ENCODE measurements at regions not wholly inside any gene's neighbourhood (a gene's known extent, or its start where the extent isn't known, plus 50 kb on each side); places are given as distances from the start of the nearest gene placed in this dataset.

DNA sequence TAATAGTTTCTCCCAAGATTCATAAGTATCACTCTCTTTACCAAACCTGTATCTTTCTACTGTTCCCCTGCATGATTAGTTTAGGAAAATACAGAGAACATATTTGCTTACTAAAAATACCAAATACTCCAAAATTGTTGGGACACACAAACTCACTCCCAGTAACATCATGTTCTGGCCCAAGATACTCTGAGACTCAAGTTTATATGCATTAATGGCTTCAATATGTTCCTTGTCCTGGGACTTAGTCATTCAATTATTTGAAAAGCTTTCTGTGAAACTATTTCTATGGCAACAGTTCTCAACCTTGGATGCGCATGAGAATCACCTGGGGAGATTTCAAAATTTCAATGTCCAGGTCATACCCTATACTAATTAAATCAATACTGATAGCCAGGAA is 138.9 kb upstream of the PTCHD1 start:
- BruUV-seq (replicated peaks): no TSS peak
- no peaks in the 10 kb centered on the region for H3K36me3 ChIP-seq (ENCODE audit: insufficient read depth, low read length, poor library complexity, severe bottlenecking)
- intact Hi-C loops (cut with micrococcal nuclease; ENCODE audit: unreplicated experiment): no loop called here
- TF ChIP-seq, protein P1, sequence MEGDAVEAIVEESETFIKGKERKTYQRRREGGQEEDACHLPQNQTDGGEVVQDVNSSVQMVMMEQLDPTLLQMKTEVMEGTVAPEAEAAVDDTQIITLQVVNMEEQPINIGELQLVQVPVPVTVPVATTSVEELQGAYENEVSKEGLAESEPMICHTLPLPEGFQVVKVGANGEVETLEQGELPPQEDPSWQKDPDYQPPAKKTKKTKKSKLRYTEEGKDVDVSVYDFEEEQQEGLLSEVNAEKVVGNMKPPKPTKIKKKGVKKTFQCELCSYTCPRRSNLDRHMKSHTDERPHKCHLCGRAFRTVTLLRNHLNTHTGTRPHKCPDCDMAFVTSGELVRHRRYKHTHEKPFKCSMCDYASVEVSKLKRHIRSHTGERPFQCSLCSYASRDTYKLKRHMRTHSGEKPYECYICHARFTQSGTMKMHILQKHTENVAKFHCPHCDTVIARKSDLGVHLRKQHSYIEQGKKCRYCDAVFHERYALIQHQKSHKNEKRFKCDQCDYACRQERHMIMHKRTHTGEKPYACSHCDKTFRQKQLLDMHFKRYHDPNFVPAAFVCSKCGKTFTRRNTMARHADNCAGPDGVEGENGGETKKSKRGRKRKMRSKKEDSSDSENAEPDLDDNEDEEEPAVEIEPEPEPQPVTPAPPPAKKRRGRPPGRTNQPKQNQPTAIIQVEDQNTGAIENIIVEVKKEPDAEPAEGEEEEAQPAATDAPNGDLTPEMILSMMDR (conservative IDR thresholded peaks at IDR 0.05; ENCODE audit: low read depth, low read length): no peak
- TF ChIP-seq EZH2 (IDR thresholded peaks at IDR 0.05; ENCODE audit: borderline replicate concordance, low read depth, low read length, poor library complexity, severe bottlenecking): no peak
- no peaks in the 10 kb centered on the region for H3K4me1 ChIP-seq (ENCODE audit: insufficient read depth, low read length, poor library complexity, severe bottlenecking)
- no peak overlapping the region for H3K27ac ChIP-seq (ENCODE audit: low read depth, low read length, poor library complexity, severe bottlenecking)
- DNase-seq (ENCODE audit: low spot score): no peak
- POLR2A ChIA-PET (ENCODE audit: low non-redundant PET): no interaction called here
- no peaks in the 10 kb centered on the region for H3K9me3 ChIP-seq (ENCODE audit: low read depth, low read length, poor library complexity, severe bottlenecking)
- CTCF ChIA-PET: no interaction called here
- H3K4me3 ChIP-seq (ENCODE audit: low read depth, low read length, poor library complexity, severe bottlenecking): no peak overlapping the region
- H3K27me3 ChIP-seq (replicated peaks; ENCODE audit: insufficient read depth, low read depth, low read length, poor library complexity): no peaks in the 10 kb centered on the region

DNA sequence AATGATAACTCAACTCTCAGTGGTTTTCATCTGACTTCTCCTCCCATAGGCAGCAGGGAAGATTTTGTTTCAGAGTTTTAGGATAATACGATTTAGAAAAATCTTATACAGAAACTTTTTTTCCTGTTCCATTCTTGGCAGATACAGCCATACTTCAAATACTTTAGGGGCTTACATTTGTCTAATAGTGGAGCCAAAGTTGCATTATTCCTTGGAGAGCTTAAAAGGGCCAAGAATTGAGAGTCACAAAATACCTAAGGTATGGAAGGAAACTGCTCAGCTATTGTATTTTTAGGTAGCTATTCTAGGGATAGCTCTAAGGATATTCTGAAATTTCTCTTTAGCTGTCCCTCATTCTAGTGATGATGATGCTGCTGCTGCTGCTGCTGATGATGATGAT is 132.9 kb upstream of the PTCHD1 start:
- BruUV-seq (replicated peaks): no TSS peak
- POLR2A ChIA-PET (ENCODE audit: low non-redundant PET): no interaction called here
- no peak for TF ChIP-seq EZH2 (IDR thresholded peaks at IDR 0.05; ENCODE audit: borderline replicate concordance, low read depth, low read length, poor library complexity, severe bottlenecking)
- TF ChIP-seq, protein P1 (conservative IDR thresholded peaks at IDR 0.05; ENCODE audit: low read depth, low read length): no peak
- Histone ChIP-seq H3K27ac (ENCODE audit: low read depth, low read length, poor library complexity, severe bottlenecking) (no peak overlapping the region), H3K4me1 (ENCODE audit: insufficient read depth, low read length, poor library complexity, severe bottlenecking) (no peaks in the 10 kb centered on the region), H3K9me3 (ENCODE audit: low read depth, low read length, poor library complexity, severe bottlenecking) (no peaks in the 10 kb centered on the region), H3K36me3 (ENCODE audit: insufficient read depth, low read length, poor library complexity, severe bottlenecking) (no peaks in the 10 kb centered on the region), H3K4me3 (ENCODE audit: low read depth, low read length, poor library complexity, severe bottlenecking) (no peak overlapping the region), H3K27me3 (replicated peaks; ENCODE audit: insufficient read depth, low read depth, low read length, poor library complexity) (no peaks in the 10 kb centered on the region)
- CTCF ChIA-PET: no interaction called here
- intact Hi-C loops (cut with micrococcal nuclease; ENCODE audit: unreplicated experiment): no loop called here
- DNase-seq (ENCODE audit: low spot score): no peak

DNA sequence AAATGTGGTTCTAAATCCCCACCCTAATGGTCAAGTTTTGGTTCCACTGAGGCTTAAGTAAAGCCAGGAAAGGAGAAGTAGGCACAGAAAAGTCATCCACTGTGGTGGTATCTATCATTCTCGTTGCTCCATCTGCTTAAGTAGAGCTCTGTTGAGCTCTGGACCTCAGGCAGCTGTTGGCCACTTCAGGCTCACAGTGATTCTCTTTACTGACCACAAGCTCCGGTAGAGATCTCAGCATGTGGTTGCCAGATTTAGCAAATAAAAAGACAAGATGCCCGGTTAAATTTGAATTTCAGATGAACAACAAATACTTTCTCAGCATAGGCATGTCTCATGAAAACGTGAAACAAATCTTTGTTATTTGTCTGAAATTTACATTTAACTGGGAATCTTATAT is 132.3 kb upstream of the PTCHD1 start:
- CTCF ChIA-PET: no interaction called here
- intact Hi-C loops (cut with micrococcal nuclease; ENCODE audit: unreplicated experiment): no loop called here
- TF ChIP-seq EZH2 (IDR thresholded peaks at IDR 0.05; ENCODE audit: borderline replicate concordance, low read depth, low read length, poor library complexity, severe bottlenecking): no peak
- TF ChIP-seq, protein P1 (conservative IDR thresholded peaks at IDR 0.05; ENCODE audit: low read depth, low read length): no peak
- POLR2A ChIA-PET (ENCODE audit: low non-redundant PET): no interaction called here
- BruUV-seq (replicated peaks): no TSS peak
- H3K4me3 ChIP-seq (ENCODE audit: low read depth, low read length, poor library complexity, severe bottlenecking): no peak overlapping the region
- no peaks in the 10 kb centered on the region for H3K9me3 ChIP-seq (ENCODE audit: low read depth, low read length, poor library complexity, severe bottlenecking)
- no peak overlapping the region for H3K27ac ChIP-seq (ENCODE audit: low read depth, low read length, poor library complexity, severe bottlenecking)
- no peaks in the 10 kb centered on the region for H3K27me3 ChIP-seq (replicated peaks; ENCODE audit: insufficient read depth, low read depth, low read length, poor library complexity)
- no peaks in the 10 kb centered on the region for H3K4me1 ChIP-seq (ENCODE audit: insufficient read depth, low read length, poor library complexity, severe bottlenecking)
- H3K36me3 ChIP-seq (ENCODE audit: insufficient read depth, low read length, poor library complexity, severe bottlenecking): no peaks in the 10 kb centered on the region
- no peak for DNase-seq (ENCODE audit: low spot score)
